Hepatocyte (in vitro differentiated cells): ENCODE measurements at regions not wholly inside any gene's neighbourhood (a gene's known extent, or its start where the extent isn't known, plus 50 kb on each side); places are given as distances from the start of the nearest gene placed in this dataset.

Source experiments
- CTCF ChIP-seq: fragments of 200-600 bp; sonication (generic); IDR thresholded peaks from 2 replicates; pipeline ENCODE4 v1.5.1; 2016; ENCODE audit warnings: antibody characterized with exemption, mild to moderate bottlenecking; ENCODE audit not compliant: poor library complexity
- EZH2 ChIP-seq: fragments of 200-600 bp; sonication (generic); IDR thresholded peaks from 2 replicates; pipeline ENCODE4 v1.6.1; 2016; ENCODE audit warnings: antibody characterized with exemption, mild to moderate bottlenecking, borderline replicate concordance
- EZH2phosphoT487 ChIP-seq: fragments of 200-600 bp; sonication (generic); IDR thresholded peaks from one replicate; pipeline ENCODE4 v1.6.1; 2018; ENCODE audit warnings: antibody characterized with exemption, mild to moderate bottlenecking, low read depth, moderate library complexity; ENCODE audit not compliant: unreplicated experiment, severe bottlenecking

- TF ChIP-seq CTCF: no peak
- no peak for TF ChIP-seq EZH2phosphoT487
- no peak for TF ChIP-seq EZH2
Measured at GRCh38 chr12:105855361-105856047, 283.2 kb downstream of the NUAK1 start.
